Aorta (tissue), 5 donors: ENCODE measurements at regions not wholly inside any gene's neighbourhood (a gene's known extent, or its start where the extent isn't known, plus 50 kb on each side); places are given as distances from the start of the nearest gene placed in this dataset.

Experiments used
- ATAC-seq: fragments of 200-7000 bp; cut with Tn5 transposase; one replicate; pipeline ENCODE4 v1.9.1; 2022; ENCODE audit warnings: moderate library complexity; ENCODE audit not compliant: low FRiP score
- DNase-seq, 2 donors: peaks; one replicate each; pipeline ENCODE4 v3.0.0-alpha.2; 2020
- H3K27ac ChIP-seq, 2 donors: one replicate each; pipeline ENCODE4 v1.5.1; 2013; ENCODE audit warnings: low read length in 2 of 2, mild to moderate bottlenecking in 2 of 2, moderate library complexity in 2 of 2, control low read depth in 1 of 2, inconsistent platforms in 1 of 2, low read depth in 1 of 2
- H3K27me3 ChIP-seq, 2 donors: one replicate each; pipeline ENCODE4 v1.6.1; 2013; ENCODE audit warnings: control low read depth in 1 of 2, low read length in 1 of 2, mild to moderate bottlenecking in 1 of 2, moderate library complexity in 1 of 2; ENCODE audit not compliant: insufficient read depth in 2 of 2, control insufficient read depth in 1 of 2
- H3K36me3 ChIP-seq, 2 donors: one replicate each; pipeline ENCODE4 v1.6.1; 2013; ENCODE audit warnings: control low read depth in 1 of 2, low read length in 1 of 2, mild to moderate bottlenecking in 1 of 2; ENCODE audit not compliant: insufficient read depth in 2 of 2, control insufficient read depth in 1 of 2
- H3K4me1 ChIP-seq, 2 donors: one replicate each; pipeline ENCODE4 v1.6.1; 2013; ENCODE audit warnings: low read length in 2 of 2, control low read depth in 1 of 2, mild to moderate bottlenecking in 1 of 2, moderate library complexity in 1 of 2; ENCODE audit not compliant: insufficient read depth in 2 of 2, control insufficient read depth in 1 of 2
- H3K4me3 ChIP-seq, 2 donors: one replicate each; pipeline ENCODE4 v1.5.1; 2013; ENCODE audit warnings: low read length in 2 of 2, control low read depth in 1 of 2, mild to moderate bottlenecking in 1 of 2
- H3K9me3 ChIP-seq: one replicate; pipeline ENCODE4 v1.6.1; 2013; ENCODE audit warnings: mild to moderate bottlenecking, low read length; ENCODE audit not compliant: control insufficient read depth
- WGBS, 2 donors: extraction: QIAGEN DNeasy Blood & Tissue Kit; methylation state at CpG; one replicate each; pipeline ENCODE4 v1.1.7; 2013; 5-methylcytosine and 5-hydroxymethylcytosine counted together
- intact Hi-C, 2 donors: fragments of 100-400 bp; cut with DNase I; formaldehyde crosslinking; loops; one replicate each; pipeline versions ENCODE4 v1.14.2 to v1.15.0; 2022
- donor health status: healthy with polysubstance abuse.
- donor health status: Bipolar disorder and iron deficiency.
- donor health status: DM: no; HTN: no; CAD: no.
- donor health status: DM: no; HTN: no; CAD: no.
- donor health status: DM: yes; HTN: yes; CAD: no.

GRCh38 chr6:164453835-164454234 is 855.6 kb downstream of the C6orf118 start:
- WGBS, 2 donors = 82 to 86% methylated on average over 3 of the region's 3 CpGs
- intact Hi-C loops = no loop called here

GRCh38 chr6:164442572-164442971 is 866.8 kb downstream of the C6orf118 start:
- H3K9me3 ChIP-seq = peaks cover 2% of the 10 kb centered on the region
- H3K36me3 ChIP-seq = no peaks in the 10 kb centered on the region
- no peak overlapping the region for H3K4me3 ChIP-seq
- DNase-seq (no peak), ATAC-seq (no peak)
- H3K27ac ChIP-seq = no peak overlapping the region
- 86 to 87% methylated on average over 2 of the region's 2 CpGs for WGBS, 2 donors
- intact Hi-C loops = no loop called here
- H3K4me1 ChIP-seq = no peaks in the 10 kb centered on the region
- no peaks in the 10 kb centered on the region for H3K27me3 ChIP-seq

More at GRCh38 chr6:164453835-164454234, 855.6 kb downstream of the C6orf118 start:
- Histone ChIP-seq H3K27ac (no peak overlapping the region), H3K4me3 (no peak overlapping the region), H3K27me3 (no peaks in the 10 kb centered on the region), H3K9me3 (no peaks in the 10 kb centered on the region), H3K36me3 (no peaks in the 10 kb centered on the region), H3K4me1 (no peaks in the 10 kb centered on the region)
- DNase-seq (no peak), ATAC-seq (no peak)

GRCh38 chr6:164439331-164439730 is 870.1 kb downstream of the C6orf118 start:
- H3K9me3 ChIP-seq = peaks cover 2% of the 10 kb centered on the region
- H3K36me3 ChIP-seq = no peaks in the 10 kb centered on the region
- WGBS, 2 donors = 18 to 31% methylated on average over 5 of the region's 5 CpGs
- no peaks in the 10 kb centered on the region for H3K27me3 ChIP-seq
- ATAC-seq (no peak), DNase-seq (no peak)
- no peaks in the 10 kb centered on the region for H3K4me1 ChIP-seq
- no peak overlapping the region for H3K4me3 ChIP-seq
- intact Hi-C loops = no loop called here
- no peak overlapping the region for H3K27ac ChIP-seq

DNA sequence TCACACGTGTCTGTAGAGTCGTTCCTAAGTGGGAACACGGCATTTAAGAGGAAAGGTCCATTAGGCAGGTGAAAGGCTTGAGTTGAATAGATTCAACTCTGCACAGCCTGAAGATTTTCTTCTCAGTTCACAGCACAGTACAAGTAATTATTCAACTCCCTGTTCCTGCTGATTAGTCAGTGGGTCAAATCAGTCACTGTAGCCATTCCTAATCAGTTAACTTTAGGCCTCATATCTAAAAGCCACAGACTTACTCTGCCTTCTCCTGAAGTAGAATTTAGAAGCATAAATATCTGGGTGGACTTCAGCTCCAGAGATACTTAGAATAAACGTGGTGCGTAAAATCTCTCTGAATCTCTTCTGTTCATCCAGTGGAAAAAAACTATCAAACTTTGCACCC is 872.4 kb downstream of the C6orf118 start:
- Histone ChIP-seq H3K4me3 (no peak overlapping the region), H3K27ac (no peak overlapping the region), H3K9me3 (no peaks in the 10 kb centered on the region), H3K27me3 (no peaks in the 10 kb centered on the region), H3K36me3 (no peaks in the 10 kb centered on the region), H3K4me1 (no peaks in the 10 kb centered on the region)
- intact Hi-C loops = no loop called here
- DNase-seq = no peak
- WGBS, 2 donors = 78 to 88% methylated on average over 5 of the region's 5 CpGs
- no peak for ATAC-seq

DNA sequence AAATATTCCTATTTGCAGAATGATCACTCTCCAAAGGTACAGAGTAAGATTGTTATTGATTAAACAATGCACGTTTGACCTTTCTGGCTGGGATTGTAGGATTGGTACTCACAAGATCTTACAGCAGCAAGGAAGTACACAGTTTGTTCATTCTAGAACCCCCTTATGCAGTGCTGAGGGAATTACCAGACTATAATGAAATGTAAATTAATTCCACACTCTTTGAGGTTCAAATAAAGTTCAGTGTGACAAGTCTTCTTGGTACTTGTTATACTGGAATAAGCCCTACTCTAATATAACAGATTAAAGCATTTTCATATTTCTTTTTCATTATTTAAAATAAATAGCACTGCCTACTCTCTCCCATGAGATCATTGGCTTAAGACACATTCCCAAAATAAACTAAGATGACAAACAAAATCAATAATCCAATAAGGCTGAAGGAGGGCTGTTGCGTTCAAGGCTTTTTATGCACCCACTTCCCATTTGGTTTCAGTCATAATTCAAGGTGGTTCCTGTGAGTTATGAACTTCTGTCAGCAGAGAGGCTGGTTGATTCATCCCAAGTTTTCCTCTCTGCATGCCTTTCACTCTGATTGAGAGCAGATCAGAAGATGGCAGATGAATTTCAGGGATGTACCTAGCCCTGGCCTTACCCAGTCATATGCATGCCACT is 881.5 kb downstream of the C6orf118 start:
- Histone ChIP-seq H3K4me3 (no peak overlapping the region), H3K27me3 (no peaks in the 10 kb centered on the region), H3K4me1 (no peaks in the 10 kb centered on the region), H3K9me3 (no peaks in the 10 kb centered on the region), H3K27ac (no peak overlapping the region), H3K36me3 (no peaks in the 10 kb centered on the region)
- intact Hi-C loops = no loop called here
- WGBS, 2 donors = 65 to 71% methylated on average over 2 of the region's 2 CpGs
- DNase-seq (no peak), ATAC-seq (no peak)

DNA sequence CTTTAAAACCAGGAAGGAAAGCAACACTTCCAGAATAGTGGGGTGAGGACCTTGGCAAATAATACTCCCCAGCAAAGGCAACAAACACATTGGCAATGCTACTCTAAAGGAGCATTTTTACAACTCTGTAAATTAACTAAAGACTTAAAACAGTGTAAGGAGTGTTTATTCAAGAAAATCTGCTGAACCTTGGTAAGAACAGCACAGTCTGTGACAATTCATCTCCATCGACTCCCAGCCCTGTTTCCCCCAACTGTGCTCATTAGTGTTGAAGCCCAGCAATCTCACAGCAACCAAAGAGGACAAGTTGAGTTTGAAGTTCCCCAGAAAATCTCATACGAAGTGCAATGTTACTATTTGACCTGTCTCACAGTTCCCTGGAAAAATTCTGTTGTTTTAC is 884.9 kb downstream of the C6orf118 start:
- ATAC-seq = no peak
- intact Hi-C loops = no loop called here
- no peak overlapping the region for H3K4me3 ChIP-seq
- no peaks in the 10 kb centered on the region for H3K36me3 ChIP-seq
- peaks cover 4% of the 10 kb centered on the region for H3K9me3 ChIP-seq
- no peak for DNase-seq
- 48 to 74% methylated on average over 2 of the region's 2 CpGs for WGBS, 2 donors
- H3K27me3 ChIP-seq = no peaks in the 10 kb centered on the region
- H3K27ac ChIP-seq = no peak overlapping the region
- no peaks in the 10 kb centered on the region for H3K4me1 ChIP-seq

DNA sequence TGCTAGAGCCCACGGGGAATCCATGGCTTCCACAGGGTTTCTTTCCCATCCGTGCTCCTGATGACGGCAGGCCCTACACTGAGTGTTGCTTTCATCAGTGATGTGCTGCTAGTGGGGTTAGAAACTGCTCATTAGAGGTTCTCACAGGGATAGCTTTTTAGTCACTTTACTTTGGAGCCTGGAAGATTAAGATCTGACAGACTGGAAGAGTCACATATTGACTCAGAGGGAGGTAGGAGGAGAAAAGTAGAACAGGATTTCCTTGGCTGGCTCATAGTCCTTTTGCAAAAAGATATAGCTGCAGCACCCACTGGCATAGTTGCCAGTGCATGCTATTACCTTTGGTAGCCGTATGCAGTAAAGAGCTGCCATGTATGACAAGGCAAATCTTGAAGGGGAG is 890.3 kb downstream of the C6orf118 start:
- WGBS, 2 donors = 75 to 77% methylated on average over 4 of the region's 4 CpGs
- H3K27me3 ChIP-seq = no peaks in the 10 kb centered on the region
- DNase-seq = no peak
- H3K9me3 ChIP-seq = peaks cover 5% of the 10 kb centered on the region
- H3K36me3 ChIP-seq = no peaks in the 10 kb centered on the region
- H3K4me3 ChIP-seq = no peak overlapping the region
- intact Hi-C loops = no loop called here
- H3K4me1 ChIP-seq = no peaks in the 10 kb centered on the region
- H3K27ac ChIP-seq = no peak overlapping the region
- no peak for ATAC-seq

GRCh38 chr6:164418262-164418588 is 891.2 kb downstream of the C6orf118 start:
- WGBS, 2 donors = 65 to 73% methylated on average over 2 of the region's 2 CpGs
- no peak overlapping the region for H3K27ac ChIP-seq
- no peak for DNase-seq
- no peaks in the 10 kb centered on the region for H3K4me1 ChIP-seq
- intact Hi-C loops = no loop called here
- peaks cover 5% of the 10 kb centered on the region for H3K9me3 ChIP-seq
- H3K36me3 ChIP-seq = no peaks in the 10 kb centered on the region
- ATAC-seq = no peak
- H3K4me3 ChIP-seq = no peak overlapping the region
- no peaks in the 10 kb centered on the region for H3K27me3 ChIP-seq

DNA sequence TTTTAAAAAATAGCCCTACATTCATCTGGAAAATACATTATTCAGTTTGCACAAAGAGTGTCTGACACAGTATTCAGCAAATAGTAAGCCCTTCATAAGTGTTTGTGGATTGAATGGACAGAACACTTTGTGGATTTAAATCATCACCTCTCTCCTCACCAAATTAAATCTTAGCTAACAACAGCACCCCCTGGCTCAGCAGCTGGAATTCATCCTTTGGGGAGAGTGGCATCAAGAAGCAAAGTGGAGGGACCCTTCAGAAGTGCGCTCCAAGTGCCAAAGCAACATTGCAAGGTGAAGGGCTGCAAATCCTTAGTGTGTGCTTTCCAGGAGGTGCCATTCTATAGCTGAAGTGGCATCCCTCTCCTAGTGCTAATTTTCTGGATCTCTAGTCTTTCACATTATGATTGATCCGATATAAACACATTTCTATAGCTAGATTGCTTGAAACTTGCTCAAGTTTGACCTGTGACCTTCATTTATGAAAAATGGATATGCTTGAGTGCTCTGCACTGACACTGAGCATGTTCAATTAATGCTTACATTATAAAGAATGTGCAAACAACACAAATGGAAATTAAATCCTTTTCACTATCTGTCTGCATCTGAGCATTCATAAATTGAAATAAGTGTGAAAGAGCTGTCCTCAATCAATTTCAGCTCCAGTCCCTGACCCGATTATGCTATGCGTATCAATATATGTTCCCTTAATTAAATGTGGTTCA is 891.7 kb downstream of the C6orf118 start:
- Histone ChIP-seq H3K9me3 (peaks cover 5% of the 10 kb centered on the region), H3K27ac (no peak overlapping the region), H3K27me3 (no peaks in the 10 kb centered on the region), H3K36me3 (no peaks in the 10 kb centered on the region), H3K4me1 (no peaks in the 10 kb centered on the region), H3K4me3 (no peak overlapping the region)
- DNase-seq = no peak
- ATAC-seq = no peak
- WGBS, 2 donors = 88 to 92% methylated on average over 4 of the region's 4 CpGs
- intact Hi-C loops = no loop called here
